ENCODE measurements at regions not wholly inside any gene's neighbourhood (a gene's known extent, or its start where the extent isn't known, plus 50 kb on each side); places are given as distances from the start of the nearest gene placed in this dataset.

DNA sequence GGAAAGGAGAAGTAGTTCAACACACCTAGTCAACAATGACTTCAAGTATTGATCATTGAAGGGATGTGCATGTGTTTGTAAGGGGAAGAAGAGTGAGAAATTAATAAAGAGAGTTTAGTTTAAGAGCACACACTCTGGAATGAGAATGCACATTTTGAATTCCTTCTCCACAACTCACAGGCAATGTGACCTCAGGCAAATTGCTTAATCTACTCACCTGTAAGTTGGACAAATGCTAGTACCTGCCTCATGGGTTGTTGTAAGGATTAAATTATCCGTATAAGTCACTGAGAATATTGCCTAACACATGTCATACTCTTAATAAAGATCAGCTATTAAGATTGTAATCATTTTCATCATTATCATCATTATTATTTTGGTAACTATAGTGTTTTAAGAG is 204.0 kb upstream of the NFIA start:
- peaks cover 3% of the 10 kb centered on the region for H3K4me1 Mint-ChIP-seq
- no peaks in the 10 kb centered on the region for H3K27me3 ChIP-seq (ENCODE audit: control insufficient read depth, insufficient read depth, low read length, poor library complexity, severe bottlenecking)
- DNase-seq, result no peak
- H3K27ac ChIP-seq (ENCODE audit: low read depth, low read length), result no peak overlapping the region
- no peaks in the 10 kb centered on the region for H3K36me3 Mint-ChIP-seq (ENCODE audit: low read depth)
- H3K9ac ChIP-seq (ENCODE audit: extremely low read depth, low read length, poor library complexity, severe bottlenecking), result no peak overlapping the region
- no peaks in the 10 kb centered on the region for H3K27me3 Mint-ChIP-seq (ENCODE audit: insufficient read depth)
- no peak overlapping the region for H3K27ac Mint-ChIP-seq
- no peak for TF ChIP-seq CTCF (conservative IDR thresholded peaks at IDR 0.05)
- WGBS, 2 experiments (ENCODE audit: insufficient coverage in 1 of 2, insufficient read length in 1 of 2), result no CpG with 5 or more reads among the region's 1 CpG
- no peaks in the 10 kb centered on the region for H3K9me3 ChIP-seq (ENCODE audit: control insufficient read depth, low read length)
- H3K4me3 ChIP-seq (ENCODE audit: low read length), result no peak overlapping the region
- H3K4me3 Mint-ChIP-seq, result no peak overlapping the region
- no peaks in the 10 kb centered on the region for H3K36me3 ChIP-seq (ENCODE audit: control insufficient read depth, insufficient read depth, low read length)
- H3K4me1 ChIP-seq (ENCODE audit: control insufficient read depth, insufficient read depth, low read length), result no peaks in the 10 kb centered on the region
- no peaks in the 10 kb centered on the region for H3K9me3 Mint-ChIP-seq

DNA sequence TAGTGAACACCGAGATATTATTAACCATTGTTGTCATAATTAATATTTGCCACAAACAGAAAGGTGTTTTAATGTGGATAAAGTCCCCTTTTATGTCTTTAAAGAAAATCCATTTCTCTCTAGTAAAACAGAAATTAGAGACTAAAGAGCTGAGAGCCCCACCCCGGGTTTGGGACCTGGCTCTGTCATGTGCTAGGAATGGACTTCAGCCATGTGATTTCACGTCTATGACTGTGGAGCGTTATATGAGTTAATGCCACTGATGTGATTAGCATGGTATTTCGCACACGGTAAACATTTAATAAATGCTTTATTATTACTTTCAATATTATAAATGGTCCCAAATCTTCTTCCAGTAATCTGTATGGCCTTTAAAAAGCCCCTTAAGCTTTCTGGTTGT is 205.0 kb upstream of the NFIA start:
- no peaks in the 10 kb centered on the region for H3K4me1 ChIP-seq (ENCODE audit: control insufficient read depth, insufficient read depth, low read length)
- Mint-ChIP-seq H3K9me3 (no peaks in the 10 kb centered on the region), H3K27me3 (ENCODE audit: insufficient read depth) (no peaks in the 10 kb centered on the region), H3K27ac (no peak overlapping the region), H3K4me1 (peaks cover 3% of the 10 kb centered on the region), H3K36me3 (ENCODE audit: low read depth) (no peaks in the 10 kb centered on the region), H3K4me3 (no peak overlapping the region)
- H3K36me3 ChIP-seq (ENCODE audit: control insufficient read depth, insufficient read depth, low read length), result no peaks in the 10 kb centered on the region
- DNase-seq, result no peak
- H3K9ac ChIP-seq (ENCODE audit: extremely low read depth, low read length, poor library complexity, severe bottlenecking), result no peak overlapping the region
- H3K27me3 ChIP-seq (ENCODE audit: control insufficient read depth, insufficient read depth, low read length, poor library complexity, severe bottlenecking), result no peaks in the 10 kb centered on the region
- H3K9me3 ChIP-seq (ENCODE audit: control insufficient read depth, low read length), result no peaks in the 10 kb centered on the region
- TF ChIP-seq CTCF (conservative IDR thresholded peaks at IDR 0.05), result no peak
- no peak overlapping the region for H3K27ac ChIP-seq (ENCODE audit: low read depth, low read length)
- H3K4me3 ChIP-seq (ENCODE audit: low read length), result no peak overlapping the region
- 80 to 97% methylated on average over 1 to 3 of the region's 6 CpGs for WGBS, 2 experiments (ENCODE audit: insufficient coverage in 1 of 2, insufficient read length in 1 of 2)

- Histone ChIP-seq H3K9me3 (ENCODE audit: control insufficient read depth, low read length) (no peaks in the 10 kb centered on the region), H3K36me3 (ENCODE audit: control insufficient read depth, insufficient read depth, low read length) (no peaks in the 10 kb centered on the region), H3K4me3 (ENCODE audit: low read length) (no peak overlapping the region), H3K9ac (ENCODE audit: extremely low read depth, low read length, poor library complexity, severe bottlenecking) (no peak overlapping the region), H3K4me1 (ENCODE audit: control insufficient read depth, insufficient read depth, low read length) (no peaks in the 10 kb centered on the region), H3K27me3 (ENCODE audit: control insufficient read depth, insufficient read depth, low read length, poor library complexity, severe bottlenecking) (no peaks in the 10 kb centered on the region), H3K27ac (ENCODE audit: low read depth, low read length) (no peak overlapping the region)
- Mint-ChIP-seq H3K9me3 (no peaks in the 10 kb centered on the region), H3K27ac (no peak overlapping the region), H3K4me3 (no peak overlapping the region), H3K27me3 (ENCODE audit: insufficient read depth) (no peaks in the 10 kb centered on the region), H3K4me1 (peaks cover 3% of the 10 kb centered on the region), H3K36me3 (ENCODE audit: low read depth) (no peaks in the 10 kb centered on the region)
- 100% methylated on average over 1 of the region's 1 CpG; no CpG with 5 or more reads in 1 of the 2 experiments for WGBS, 2 experiments (ENCODE audit: insufficient coverage in 1 of 2, insufficient read length in 1 of 2)
- no peak for TF ChIP-seq CTCF (conservative IDR thresholded peaks at IDR 0.05)
- no peak for DNase-seq
Observed at GRCh38 chr1:60876952-60877351, 205.4 kb upstream of the NFIA start.
